ENCODE measurements at regions not wholly inside any gene's neighbourhood (a gene's known extent, or its start where the extent isn't known, plus 50 kb on each side); places are given as distances from the start of the nearest gene placed in this dataset.

DNA sequence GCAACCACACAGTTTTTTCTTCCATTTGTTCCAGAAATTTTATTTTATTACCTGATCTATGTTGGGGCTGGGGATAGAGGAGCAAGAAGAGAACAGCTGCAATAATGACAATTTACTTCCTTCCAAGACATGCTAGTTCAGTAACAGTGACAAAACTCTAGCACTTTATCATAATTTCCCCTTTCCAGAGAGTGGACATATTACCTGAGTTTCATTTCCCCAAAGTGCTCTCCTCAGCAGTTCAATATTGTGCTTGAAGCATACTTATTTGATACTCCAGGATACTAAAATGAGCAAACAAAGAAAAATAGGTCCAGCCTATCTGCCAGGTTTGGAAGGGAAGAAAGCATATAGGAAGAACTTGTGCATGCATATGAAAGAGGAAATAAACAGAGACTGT, 157.7 kb downstream of the ID4 start:
- H3K9me3 ChIP-seq (ENCODE audit: control insufficient read depth, low read length) = no peaks in the 10 kb centered on the region
- H3K36me3 ChIP-seq (ENCODE audit: control insufficient read depth, insufficient read depth, low read length) = no peaks in the 10 kb centered on the region
- no peak overlapping the region for H3K27ac ChIP-seq (ENCODE audit: insufficient read depth, low read length, poor library complexity, severe bottlenecking)
- H3K27me3 ChIP-seq (replicated peaks; ENCODE audit: control insufficient read depth, insufficient read depth, low read length, poor library complexity, severe bottlenecking) = no peaks in the 10 kb centered on the region
- no peak overlapping the region for H3K4me3 ChIP-seq (ENCODE audit: insufficient read depth, low read depth, low read length, poor library complexity, severe bottlenecking)
- no peak for DNase-seq
- no peaks in the 10 kb centered on the region for H3K4me1 ChIP-seq (ENCODE audit: control insufficient read depth, insufficient read depth, low read length, poor library complexity, severe bottlenecking)

DNA sequence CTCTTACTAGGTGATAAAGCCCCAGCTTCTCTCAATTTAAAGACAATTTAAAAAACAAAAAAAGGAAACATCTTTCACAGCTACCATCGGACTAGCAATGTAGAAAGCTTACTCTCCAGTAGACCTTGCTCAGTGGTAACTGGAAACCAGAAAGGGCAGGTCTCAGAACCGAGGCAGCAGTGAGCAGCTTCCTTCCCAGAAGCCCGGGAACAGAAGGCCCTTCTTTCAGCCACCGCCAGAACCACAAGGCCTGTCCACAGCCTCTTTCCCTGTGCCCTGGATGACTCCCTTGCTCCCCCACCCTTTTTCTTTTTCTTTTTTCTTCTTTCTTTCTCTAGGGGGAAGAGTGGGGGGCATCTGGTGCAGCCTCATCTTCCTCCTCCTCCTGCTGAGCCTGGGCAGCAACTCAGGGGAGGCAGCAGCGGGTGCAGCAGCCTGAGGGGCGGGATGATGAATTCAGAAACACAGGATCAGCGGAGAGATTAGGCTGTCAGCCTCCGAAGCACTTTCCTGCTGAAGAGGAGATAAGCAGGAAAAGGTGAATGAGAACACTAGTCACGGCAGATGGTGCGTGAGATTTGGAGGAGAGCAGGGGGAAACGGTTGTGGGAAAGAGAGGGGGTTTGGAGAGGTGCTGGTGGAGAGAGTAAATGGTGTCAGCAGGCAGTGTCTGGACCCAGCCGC, 158.5 kb downstream of the ID4 start:
- Histone ChIP-seq H3K27me3 (replicated peaks; ENCODE audit: control insufficient read depth, insufficient read depth, low read length, poor library complexity, severe bottlenecking) (no peaks in the 10 kb centered on the region), H3K27ac (ENCODE audit: insufficient read depth, low read length, poor library complexity, severe bottlenecking) (no peak overlapping the region), H3K4me1 (ENCODE audit: control insufficient read depth, insufficient read depth, low read length, poor library complexity, severe bottlenecking) (no peaks in the 10 kb centered on the region), H3K9me3 (ENCODE audit: control insufficient read depth, low read length) (no peaks in the 10 kb centered on the region), H3K36me3 (ENCODE audit: control insufficient read depth, insufficient read depth, low read length) (no peaks in the 10 kb centered on the region), H3K4me3 (ENCODE audit: insufficient read depth, low read depth, low read length, poor library complexity, severe bottlenecking) (no peak overlapping the region)
- DNase-seq = no peak

DNA sequence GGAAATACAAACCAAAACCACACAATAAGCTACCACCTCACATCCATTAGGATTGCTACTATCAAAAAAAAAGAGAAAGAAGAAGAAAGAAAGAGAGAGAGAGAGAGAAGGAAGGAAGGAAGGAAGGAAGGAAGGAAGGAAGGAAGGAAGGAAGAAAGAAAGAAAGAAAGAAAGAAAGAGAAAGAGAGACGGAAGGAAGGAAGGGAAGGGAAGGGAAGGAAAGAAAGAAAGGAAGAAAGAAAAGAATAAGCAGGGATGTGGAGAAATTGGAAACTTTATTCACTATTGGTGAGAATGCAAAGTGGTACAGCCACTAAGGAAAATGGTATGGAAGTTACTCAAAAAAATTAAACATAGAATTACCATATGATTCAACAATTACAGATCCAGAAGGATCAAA, 159.9 kb downstream of the ID4 start:
- Histone ChIP-seq H3K4me1 (ENCODE audit: control insufficient read depth, insufficient read depth, low read length, poor library complexity, severe bottlenecking) (no peaks in the 10 kb centered on the region), H3K36me3 (ENCODE audit: control insufficient read depth, insufficient read depth, low read length) (no peaks in the 10 kb centered on the region), H3K9me3 (ENCODE audit: control insufficient read depth, low read length) (no peaks in the 10 kb centered on the region), H3K27me3 (replicated peaks; ENCODE audit: control insufficient read depth, insufficient read depth, low read length, poor library complexity, severe bottlenecking) (no peaks in the 10 kb centered on the region), H3K27ac (ENCODE audit: insufficient read depth, low read length, poor library complexity, severe bottlenecking) (no peak overlapping the region), H3K4me3 (ENCODE audit: insufficient read depth, low read depth, low read length, poor library complexity, severe bottlenecking) (no peak overlapping the region)
- DNase-seq = no peak

DNA sequence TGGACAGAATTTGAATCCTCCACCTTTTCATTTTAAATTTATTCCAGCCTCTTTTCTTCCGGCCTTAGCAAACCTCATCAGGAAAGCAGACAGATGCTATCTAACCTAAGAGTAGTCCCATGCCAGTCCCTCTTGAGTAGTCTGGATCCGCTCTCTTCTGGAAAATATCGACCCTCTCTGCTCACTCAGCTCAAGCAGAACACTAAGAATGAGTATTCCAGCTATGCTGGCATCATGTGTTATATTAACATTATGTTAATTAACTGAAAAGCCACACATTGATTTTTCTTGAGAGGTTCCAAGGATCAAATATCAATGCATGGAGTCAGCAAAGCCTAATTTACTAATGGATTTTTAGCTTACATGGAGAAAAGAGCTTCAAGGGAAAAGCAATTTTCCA, 161.4 kb downstream of the ID4 start:
- Histone ChIP-seq H3K36me3 (ENCODE audit: control insufficient read depth, insufficient read depth, low read length) (no peaks in the 10 kb centered on the region), H3K4me1 (ENCODE audit: control insufficient read depth, insufficient read depth, low read length, poor library complexity, severe bottlenecking) (no peaks in the 10 kb centered on the region), H3K9me3 (ENCODE audit: control insufficient read depth, low read length) (no peaks in the 10 kb centered on the region), H3K4me3 (ENCODE audit: insufficient read depth, low read depth, low read length, poor library complexity, severe bottlenecking) (no peak overlapping the region), H3K27ac (ENCODE audit: insufficient read depth, low read length, poor library complexity, severe bottlenecking) (no peak overlapping the region), H3K27me3 (replicated peaks; ENCODE audit: control insufficient read depth, insufficient read depth, low read length, poor library complexity, severe bottlenecking) (no peaks in the 10 kb centered on the region)
- DNase-seq = no peak

DNA sequence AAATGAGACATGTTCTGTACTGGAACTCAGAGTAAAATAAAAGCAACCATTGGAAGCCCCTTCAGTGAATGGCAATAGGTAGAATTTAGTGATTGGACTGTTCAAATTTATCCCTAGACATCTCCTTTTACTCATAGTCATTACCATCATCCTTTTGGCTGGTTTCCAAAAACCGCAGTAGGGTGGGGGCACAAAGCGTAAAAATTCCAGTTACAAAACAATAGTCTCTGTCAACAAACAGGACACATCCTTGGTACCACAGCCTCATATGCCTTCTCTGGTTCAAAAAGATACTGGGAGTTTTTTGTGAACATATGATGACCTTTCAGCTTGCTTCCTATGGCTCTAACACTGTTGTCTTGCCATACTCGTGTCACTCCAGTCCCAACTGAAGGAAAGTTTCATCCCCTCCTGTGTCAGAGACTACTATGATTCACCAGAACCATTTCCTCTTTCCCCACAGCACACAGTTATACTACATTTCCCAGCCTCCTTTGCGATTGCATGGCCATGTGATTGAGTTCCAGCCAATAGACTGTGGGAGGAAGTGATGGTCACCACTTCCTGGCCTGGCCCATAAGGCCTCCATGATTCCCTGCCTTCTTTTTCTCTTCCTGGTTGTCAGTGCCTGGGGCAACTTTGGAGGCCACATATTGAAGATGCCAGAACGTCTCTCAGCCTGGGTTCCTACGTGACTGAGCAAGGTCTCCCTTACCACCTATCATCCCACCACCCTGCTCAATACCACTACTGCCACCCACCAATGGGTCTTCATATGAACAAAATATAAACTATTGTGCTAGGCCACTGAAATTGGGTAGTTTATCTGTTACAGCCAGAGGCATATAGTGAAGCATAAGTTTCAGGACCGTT, 162.4 kb downstream of the ID4 start:
- H3K4me1 ChIP-seq (ENCODE audit: control insufficient read depth, insufficient read depth, low read length, poor library complexity, severe bottlenecking) = no peaks in the 10 kb centered on the region
- H3K9me3 ChIP-seq (ENCODE audit: control insufficient read depth, low read length) = no peaks in the 10 kb centered on the region
- no peaks in the 10 kb centered on the region for H3K27me3 ChIP-seq (replicated peaks; ENCODE audit: control insufficient read depth, insufficient read depth, low read length, poor library complexity, severe bottlenecking)
- no peak overlapping the region for H3K27ac ChIP-seq (ENCODE audit: insufficient read depth, low read length, poor library complexity, severe bottlenecking)
- no peaks in the 10 kb centered on the region for H3K36me3 ChIP-seq (ENCODE audit: control insufficient read depth, insufficient read depth, low read length)
- H3K4me3 ChIP-seq (ENCODE audit: insufficient read depth, low read depth, low read length, poor library complexity, severe bottlenecking) = no peak overlapping the region
- DNase-seq = no peak

DNA sequence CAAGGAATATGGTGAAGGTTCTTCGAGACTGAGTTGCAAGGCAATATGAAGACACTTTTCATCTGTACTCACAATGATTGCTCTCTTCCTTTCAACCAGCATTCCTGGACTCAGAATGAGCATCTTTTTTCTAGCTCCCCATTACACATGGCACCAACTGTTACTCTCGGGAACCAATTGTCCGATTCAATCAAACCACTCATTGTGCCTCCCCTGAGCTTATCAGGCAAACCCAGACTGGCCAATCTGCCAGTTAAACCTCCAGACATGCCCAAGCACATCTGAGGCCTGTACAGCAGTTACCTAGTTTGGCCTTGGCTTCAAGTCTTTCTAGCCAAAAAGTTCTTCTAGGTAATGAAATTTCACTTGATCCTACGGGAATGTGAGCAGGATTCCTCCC, 164.1 kb downstream of the ID4 start:
- H3K4me3 ChIP-seq (ENCODE audit: insufficient read depth, low read depth, low read length, poor library complexity, severe bottlenecking) = no peak overlapping the region
- H3K36me3 ChIP-seq (ENCODE audit: control insufficient read depth, insufficient read depth, low read length) = no peaks in the 10 kb centered on the region
- no peak overlapping the region for H3K27ac ChIP-seq (ENCODE audit: insufficient read depth, low read length, poor library complexity, severe bottlenecking)
- DNase-seq = no peak
- H3K27me3 ChIP-seq (replicated peaks; ENCODE audit: control insufficient read depth, insufficient read depth, low read length, poor library complexity, severe bottlenecking) = no peaks in the 10 kb centered on the region
- no peaks in the 10 kb centered on the region for H3K4me1 ChIP-seq (ENCODE audit: control insufficient read depth, insufficient read depth, low read length, poor library complexity, severe bottlenecking)
- H3K9me3 ChIP-seq (ENCODE audit: control insufficient read depth, low read length) = no peaks in the 10 kb centered on the region

DNA sequence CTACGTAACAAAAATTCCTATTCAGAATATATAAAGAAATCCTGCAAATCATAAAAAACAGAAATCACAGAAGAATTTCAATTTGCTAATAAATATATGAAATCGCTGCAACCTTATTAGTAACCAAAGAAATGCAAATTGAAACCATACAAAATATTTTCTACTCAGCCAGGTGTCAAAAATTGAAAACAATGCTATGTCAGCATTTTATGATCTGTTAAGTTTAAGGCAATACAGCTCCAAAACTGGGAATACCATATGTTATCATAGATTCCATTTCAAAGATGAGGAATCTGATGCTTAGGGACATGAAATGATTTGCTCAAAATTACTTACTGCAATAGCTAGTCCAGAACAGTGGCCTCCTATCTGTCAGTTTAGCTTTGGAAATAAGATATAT, 168.9 kb downstream of the ID4 start:
- no peak for DNase-seq
- no peak overlapping the region for H3K4me3 ChIP-seq (ENCODE audit: insufficient read depth, low read depth, low read length, poor library complexity, severe bottlenecking)

DNA sequence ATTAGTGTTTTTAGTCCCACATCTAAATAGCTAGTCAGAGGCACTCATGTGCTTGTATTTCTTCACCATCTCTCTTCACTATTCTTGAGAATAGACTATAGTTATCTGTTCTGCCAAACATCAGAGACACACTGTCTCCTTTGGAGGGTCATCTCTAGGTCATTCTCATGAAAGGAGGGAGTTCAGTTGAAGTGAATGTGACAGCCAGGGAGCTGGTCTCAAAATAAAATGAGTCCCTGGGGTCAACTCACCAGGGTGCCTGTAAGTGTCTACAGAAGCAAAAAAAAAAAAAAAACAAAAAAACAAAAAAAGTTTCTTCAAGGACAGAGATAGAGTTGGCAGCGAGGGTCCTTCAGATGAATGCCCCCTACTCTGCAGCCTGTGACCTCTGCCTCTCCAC, 171.0 kb downstream of the ID4 start:
- Histone ChIP-seq H3K27ac (ENCODE audit: insufficient read depth, low read length, poor library complexity, severe bottlenecking) (no peak overlapping the region), H3K27me3 (replicated peaks; ENCODE audit: control insufficient read depth, insufficient read depth, low read length, poor library complexity, severe bottlenecking) (no peaks in the 10 kb centered on the region), H3K4me3 (ENCODE audit: insufficient read depth, low read depth, low read length, poor library complexity, severe bottlenecking) (no peak overlapping the region), H3K9me3 (ENCODE audit: control insufficient read depth, low read length) (no peaks in the 10 kb centered on the region), H3K36me3 (ENCODE audit: control insufficient read depth, insufficient read depth, low read length) (no peaks in the 10 kb centered on the region), H3K4me1 (ENCODE audit: control insufficient read depth, insufficient read depth, low read length, poor library complexity, severe bottlenecking) (no peaks in the 10 kb centered on the region)
- DNase-seq = no peak

More for the DNA sequence above, 168.9 kb downstream of the ID4 start:
- no peaks in the 10 kb centered on the region for H3K27me3 ChIP-seq (replicated peaks; ENCODE audit: control insufficient read depth, insufficient read depth, low read length, poor library complexity, severe bottlenecking)
- no peaks in the 10 kb centered on the region for H3K9me3 ChIP-seq (ENCODE audit: control insufficient read depth, low read length)
- H3K36me3 ChIP-seq (ENCODE audit: control insufficient read depth, insufficient read depth, low read length) = no peaks in the 10 kb centered on the region
- no peaks in the 10 kb centered on the region for H3K4me1 ChIP-seq (ENCODE audit: control insufficient read depth, insufficient read depth, low read length, poor library complexity, severe bottlenecking)
- H3K27ac ChIP-seq (ENCODE audit: insufficient read depth, low read length, poor library complexity, severe bottlenecking) = no peak overlapping the region

DNA sequence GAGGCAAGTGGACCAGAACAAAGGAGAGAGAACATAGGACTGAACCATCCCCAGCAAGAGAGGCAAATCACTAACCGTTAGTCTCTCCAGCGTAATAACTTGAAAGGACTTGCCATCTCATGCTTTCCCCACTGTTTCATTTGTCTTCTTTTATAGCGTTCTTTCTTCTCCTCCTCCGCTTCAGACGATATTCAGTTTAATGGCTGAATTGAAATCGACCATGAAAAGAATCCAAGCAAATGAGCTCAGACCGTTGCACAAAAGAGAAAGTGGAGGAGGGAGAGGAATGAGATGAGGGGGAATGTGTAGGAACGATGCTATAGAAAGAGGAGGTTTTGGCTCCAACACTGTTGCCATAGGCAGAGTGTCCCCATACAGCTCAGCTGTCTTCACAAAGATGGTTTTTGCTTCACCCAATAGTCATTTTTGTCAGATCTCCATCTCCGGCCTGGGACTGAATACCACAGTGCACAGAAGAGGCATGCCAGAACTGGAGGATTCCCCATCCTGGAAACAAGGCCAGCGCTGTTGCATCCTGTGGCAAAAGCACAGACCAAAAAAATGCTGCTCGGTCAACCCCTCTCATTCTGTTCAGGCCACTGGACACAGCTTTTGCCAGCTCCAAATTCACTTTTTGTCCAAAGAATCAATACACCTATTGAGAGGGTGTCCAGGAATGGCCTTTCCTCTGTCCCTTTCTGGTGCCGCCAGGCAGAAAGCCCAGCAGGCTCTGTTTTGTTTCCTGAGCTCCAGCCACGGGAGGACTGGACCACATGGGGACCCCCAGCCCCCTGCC, 176.1 kb downstream of the ID4 start:
- Histone ChIP-seq H3K27me3 (replicated peaks; ENCODE audit: control insufficient read depth, insufficient read depth, low read length, poor library complexity, severe bottlenecking) (no peaks in the 10 kb centered on the region), H3K36me3 (ENCODE audit: control insufficient read depth, insufficient read depth, low read length) (no peaks in the 10 kb centered on the region), H3K9me3 (ENCODE audit: control insufficient read depth, low read length) (no peaks in the 10 kb centered on the region), H3K27ac (ENCODE audit: insufficient read depth, low read length, poor library complexity, severe bottlenecking) (no peak overlapping the region), H3K4me3 (ENCODE audit: insufficient read depth, low read depth, low read length, poor library complexity, severe bottlenecking) (no peak overlapping the region), H3K4me1 (ENCODE audit: control insufficient read depth, insufficient read depth, low read length, poor library complexity, severe bottlenecking) (no peaks in the 10 kb centered on the region)
- DNase-seq = no peak

DNA sequence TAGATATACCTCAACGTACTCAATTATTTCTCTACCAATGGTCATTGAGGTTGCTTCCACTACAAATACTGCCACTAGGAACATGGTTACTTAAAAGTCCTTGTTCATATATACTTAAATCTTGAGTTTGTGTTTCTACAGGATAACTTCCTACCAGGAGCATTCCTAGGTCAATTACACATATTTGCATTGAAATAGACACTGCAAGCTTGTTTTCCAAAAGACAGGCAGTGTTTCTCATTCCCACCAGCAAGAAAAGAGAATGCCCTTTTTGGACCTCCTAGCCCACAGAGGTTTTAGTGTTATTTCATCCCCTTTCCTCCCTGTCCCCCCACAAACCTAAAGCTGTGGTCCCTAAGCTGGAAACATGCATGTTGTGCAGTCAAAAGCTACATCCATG, 177.3 kb downstream of the ID4 start:
- Histone ChIP-seq H3K4me3 (ENCODE audit: insufficient read depth, low read depth, low read length, poor library complexity, severe bottlenecking) (no peak overlapping the region), H3K27me3 (replicated peaks; ENCODE audit: control insufficient read depth, insufficient read depth, low read length, poor library complexity, severe bottlenecking) (no peaks in the 10 kb centered on the region), H3K4me1 (ENCODE audit: control insufficient read depth, insufficient read depth, low read length, poor library complexity, severe bottlenecking) (no peaks in the 10 kb centered on the region), H3K9me3 (ENCODE audit: control insufficient read depth, low read length) (no peaks in the 10 kb centered on the region), H3K36me3 (ENCODE audit: control insufficient read depth, insufficient read depth, low read length) (no peaks in the 10 kb centered on the region), H3K27ac (ENCODE audit: insufficient read depth, low read length, poor library complexity, severe bottlenecking) (no peak overlapping the region)
- no peak for DNase-seq
